ENCODE measurements at regions not wholly inside any gene's neighbourhood (a gene's known extent, or its start where the extent isn't known, plus 50 kb on each side); places are given as distances from the start of the nearest gene placed in this dataset.

GRCh38 chr10:2981361-2981801, 86.0 kb upstream of the PFKP start:
- DNase-seq (ENCODE audit: low read depth) = peak; percentile 87

- DNase-seq (ENCODE audit: low read depth) = peak; percentile 45
These were observed 86.5 kb upstream of the PFKP start for GRCh38 chr10:2980791-2981360.

GRCh38 chr10:2980116-2980515, 87.2 kb upstream of the PFKP start:
- DNase-seq (ENCODE audit: low read depth) = peak; percentile 21

- DNase-seq (ENCODE audit: low read depth) = no peak
These were observed 88.0 kb upstream of the PFKP start for GRCh38 chr10:2979306-2979705.

GRCh38 chr10:2978574-2979273, 88.6 kb upstream of the PFKP start:
- DNase-seq (ENCODE audit: low read depth) = no peak

- peak; percentile 73 for DNase-seq (ENCODE audit: low read depth)
These were observed 89.2 kb upstream of the PFKP start for GRCh38 chr10:2978111-2978510.

- DNase-seq (ENCODE audit: low read depth) = no peak
These were observed 92.7 kb upstream of the PFKP start for GRCh38 chr10:2974503-2975207.

GRCh38 chr10:2974083-2974482, 93.3 kb upstream of the PFKP start:
- no peak for DNase-seq (ENCODE audit: low read depth)

GRCh38 chr10:2972810-2973209, 94.5 kb upstream of the PFKP start:
- no peak for DNase-seq (ENCODE audit: low read depth)

GRCh38 chr10:2972216-2972615, 95.1 kb upstream of the PFKP start:
- no peak for DNase-seq (ENCODE audit: low read depth)

- no peak for DNase-seq (ENCODE audit: low read depth)
These were observed 97.0 kb upstream of the PFKP start for GRCh38 chr10:2970190-2970823.

- DNase-seq (ENCODE audit: low read depth) = no peak
These were observed 98.8 kb upstream of the PFKP start for GRCh38 chr10:2968401-2969058.

GRCh38 chr10:2966134-2966533, 101.2 kb upstream of the PFKP start:
- DNase-seq (ENCODE audit: low read depth) = no peak

- no peak for DNase-seq (ENCODE audit: low read depth)
These were observed 102.6 kb upstream of the PFKP start for GRCh38 chr10:2964632-2965296.

- DNase-seq (ENCODE audit: low read depth) = no peak
These were observed 103.3 kb upstream of the PFKP start for GRCh38 chr10:2963889-2964631.

GRCh38 chr10:2962194-2962593, 105.2 kb upstream of the PFKP start:
- DNase-seq (ENCODE audit: low read depth) = no peak

GRCh38 chr10:2958659-2959058, 108.7 kb upstream of the PFKP start:
- no peak for DNase-seq (ENCODE audit: low read depth)

GRCh38 chr10:2957785-2958184, 109.6 kb upstream of the PFKP start:
- DNase-seq (ENCODE audit: low read depth) = no peak

GRCh38 chr10:2955064-2955463, 112.3 kb upstream of the PFKP start:
- no peak for DNase-seq (ENCODE audit: low read depth)

GRCh38 chr10:2953495-2953894, 113.9 kb upstream of the PFKP start:
- no peak for DNase-seq (ENCODE audit: low read depth)

All from RPMI7951 (cell line).